Left cardiac atrium (tissue), 4 donors: ENCODE measurements at regions not wholly inside any gene's neighbourhood (a gene's known extent, or its start where the extent isn't known, plus 50 kb on each side); places are given as distances from the start of the nearest gene placed in this dataset.
"Not testable (repeated sequence)": the region's sequence is repeated elsewhere in the genome, so short reads cannot be mapped to it uniquely, and the experiment has no call there.

Experiments used
- ATAC-seq, 2 donors: fragments of 200-7000 bp; cut with Tn5 transposase; one replicate each; pipeline ENCODE4 v1.9.1; 2020; ENCODE audit warnings: mild to moderate bottlenecking in 2 of 2, moderate library complexity in 2 of 2
- DNase-seq: peaks from one replicate; pipeline ENCODE4 v3.0.0-alpha.2; 2020
- intact Hi-C, 2 donors: fragments of 100-400 bp; cut with DNase I; formaldehyde crosslinking; loops; one replicate each; pipeline versions ENCODE4 v1.14.1 to v1.15.1; 2022 to 2023
- donor health status: DM: no; HTN: yes; CAD: no.
- donor health status: DM: no; HTN: yes; CAD: no; lungs with severe emphysema.
- donor health status: DM: yes; HTN: yes; CAD: no.
- donor health status: Dilated cardiomyopathy.

GRCh38 chr10:109737009-109737408 is 186.3 kb downstream of the XPNPEP1 start:
- DNase-seq: no peak
- intact Hi-C loops: no loop called here
- no peak for ATAC-seq

GRCh38 chr10:109735776-109736175 is 187.5 kb downstream of the XPNPEP1 start:
- no peak for ATAC-seq
- DNase-seq: no peak
- intact Hi-C loops: no loop called here

GRCh38 chr10:109732254-109732965 is 190.9 kb downstream of the XPNPEP1 start:
- ATAC-seq (no peak), DNase-seq (no peak)
- intact Hi-C loops: no loop called here

- DNase-seq, intact Hi-C loops, ATAC-seq: not testable (repeated sequence)
These were observed 193.4 kb downstream of the XPNPEP1 start for GRCh38 chr10:109729895-109730294.

- intact Hi-C loops: no loop called here
- no peak for ATAC-seq
- no peak for DNase-seq
These were observed 195.9 kb downstream of the XPNPEP1 start for GRCh38 chr10:109727436-109727835.

GRCh38 chr10:109726473-109726872 is 196.8 kb downstream of the XPNPEP1 start:
- ATAC-seq: no peak
- no peak for DNase-seq
- intact Hi-C loops: no loop called here

- ATAC-seq (no peak), DNase-seq (no peak)
- intact Hi-C loops: no loop called here
These were observed 200.0 kb downstream of the XPNPEP1 start for GRCh38 chr10:109723305-109723704.

- no peak for ATAC-seq
- intact Hi-C loops: no loop called here
- DNase-seq: no peak
These were observed 201.8 kb downstream of the XPNPEP1 start for GRCh38 chr10:109721453-109722064.

GRCh38 chr10:109706026-109706560 is 217.2 kb downstream of the XPNPEP1 start:
- ATAC-seq (no peak), DNase-seq (no peak)
- intact Hi-C loops: no loop called here

GRCh38 chr10:109701633-109702215 is 221.6 kb downstream of the XPNPEP1 start:
- ATAC-seq: no peak

GRCh38 chr10:109698882-109699664 is 224.2 kb downstream of the XPNPEP1 start:
- ATAC-seq (no peak), DNase-seq (no peak)
- intact Hi-C loops: no loop called here

More at GRCh38 chr10:109701633-109702215, 221.6 kb downstream of the XPNPEP1 start:
- intact Hi-C loops: no loop called here
- DNase-seq: no peak

GRCh38 chr10:109698086-109698485 is 225.2 kb downstream of the XPNPEP1 start:
- intact Hi-C loops: no loop called here
- DNase-seq (no peak), ATAC-seq (no peak)

- no peak for ATAC-seq
- DNase-seq: no peak
These were observed 226.1 kb downstream of the XPNPEP1 start for GRCh38 chr10:109696981-109697775.

GRCh38 chr10:109696462-109696861 is 226.8 kb downstream of the XPNPEP1 start:
- intact Hi-C loops: no loop called here
- DNase-seq (no peak), ATAC-seq (no peak)

More at GRCh38 chr10:109696981-109697775, 226.1 kb downstream of the XPNPEP1 start:
- intact Hi-C loops: no loop called here

GRCh38 chr10:109695988-109696387 is 227.3 kb downstream of the XPNPEP1 start:
- DNase-seq (no peak), ATAC-seq (no peak)
- intact Hi-C loops: no loop called here

GRCh38 chr10:109689785-109690184 is 233.5 kb downstream of the XPNPEP1 start:
- no peak for DNase-seq
- intact Hi-C loops: no loop called here
- no peak for ATAC-seq

- no peak for ATAC-seq
- intact Hi-C loops: no loop called here
- DNase-seq: no peak
These were observed 243.8 kb downstream of the XPNPEP1 start for GRCh38 chr10:109679478-109679877.

GRCh38 chr10:109678857-109679256 is 244.5 kb downstream of the XPNPEP1 start:
- intact Hi-C loops: no loop called here
- no peak for ATAC-seq
- no peak for DNase-seq

GRCh38 chr10:109676703-109677102 is 246.6 kb downstream of the XPNPEP1 start:
- intact Hi-C loops: no loop called here
- ATAC-seq: no peak
- DNase-seq: no peak
